Hepatocyte (in vitro differentiated cells): ENCODE measurements at regions not wholly inside any gene's neighbourhood (a gene's known extent, or its start where the extent isn't known, plus 50 kb on each side); places are given as distances from the start of the nearest gene placed in this dataset.
"Not testable (repeated sequence)": the region's sequence is repeated elsewhere in the genome, so short reads cannot be mapped to it uniquely, and the experiment has no call there.

Source experiments
- DNase-seq: peaks from one replicate; pipeline ENCODE4 v3.0.0-alpha.2; 2016; ENCODE audit warnings: low spot score
- H2AFZ ChIP-seq: fragments of 200-600 bp; sonication (generic); 2 replicates; pipeline ENCODE4 v1.6.0; 2016; ENCODE audit warnings: antibody characterized with exemption, mild to moderate bottlenecking
- H3K27ac ChIP-seq: fragments of 200-600 bp; sonication (generic); 2 replicates; pipeline ENCODE4 v1.5.1; 2016; ENCODE audit warnings: mild to moderate bottlenecking
- H3K27me3 ChIP-seq: fragments of 200-600 bp; sonication (generic); 2 replicates; pipeline ENCODE4 v1.6.1; 2016
- H3K36me3 ChIP-seq: fragments of 200-600 bp; sonication (generic); replicated peaks from 2 replicates; pipeline ENCODE4 v1.5.1; 2016; ENCODE audit warnings: low read depth; ENCODE audit not compliant: insufficient read depth
- H3K4me1 ChIP-seq: fragments of 200-600 bp; sonication (generic); 2 replicates; pipeline ENCODE4 v1.5.1; 2016; ENCODE audit warnings: mild to moderate bottlenecking, moderate library complexity; ENCODE audit not compliant: insufficient read depth
- H3K4me2 ChIP-seq: fragments of 200-600 bp; sonication (generic); 2 replicates; pipeline ENCODE4 v1.6.0; 2016
- H3K4me3 ChIP-seq: fragments of 200-600 bp; sonication (generic); 2 replicates; pipeline ENCODE4 v1.5.1; 2016; ENCODE audit warnings: mild to moderate bottlenecking
- H3K79me2 ChIP-seq: fragments of 200-600 bp; sonication (generic); 2 replicates; pipeline ENCODE4 v1.6.0; 2017; ENCODE audit warnings: mild to moderate bottlenecking
- H3K9me2 ChIP-seq: fragments of 200-600 bp; sonication (generic); replicated peaks from 2 replicates; pipeline ENCODE4 v1.6.0; 2017; ENCODE audit warnings: mild to moderate bottlenecking; ENCODE audit not compliant: insufficient read depth
- H3K9me3 ChIP-seq: fragments of 200-600 bp; sonication (generic); 2 replicates; pipeline ENCODE4 v1.5.1; 2016; ENCODE audit warnings: low read depth, mild to moderate bottlenecking
- H4K20me1 ChIP-seq: fragments of 200-600 bp; sonication (generic); 2 replicates; pipeline ENCODE4 v1.6.0; 2016; ENCODE audit warnings: mild to moderate bottlenecking; ENCODE audit not compliant: insufficient read depth, poor library complexity, severe bottlenecking
- CTCF ChIP-seq: fragments of 200-600 bp; sonication (generic); IDR thresholded peaks from 2 replicates; pipeline ENCODE4 v1.5.1; 2016; ENCODE audit warnings: antibody characterized with exemption, mild to moderate bottlenecking; ENCODE audit not compliant: poor library complexity
- EZH2 ChIP-seq: fragments of 200-600 bp; sonication (generic); IDR thresholded peaks from 2 replicates; pipeline ENCODE4 v1.6.1; 2016; ENCODE audit warnings: antibody characterized with exemption, mild to moderate bottlenecking, borderline replicate concordance
- EZH2phosphoT487 ChIP-seq: fragments of 200-600 bp; sonication (generic); IDR thresholded peaks from one replicate; pipeline ENCODE4 v1.6.1; 2018; ENCODE audit warnings: antibody characterized with exemption, mild to moderate bottlenecking, low read depth, moderate library complexity; ENCODE audit not compliant: unreplicated experiment, severe bottlenecking
- WGBS: methylation state at CpG from one replicate; pipeline ENCODE4 v1.1.6; 2016; ENCODE audit warnings: low lambda C conversion rate; ENCODE audit errors: missing lambda C conversion rate; 5-methylcytosine and 5-hydroxymethylcytosine counted together

GRCh38 chr6:125465332-125465731, 163.6 kb upstream of the HDDC2 start:
- H3K36me3 ChIP-seq, H3K9me3 ChIP-seq, H2AFZ ChIP-seq, H3K4me1 ChIP-seq, H3K79me2 ChIP-seq, H3K4me3 ChIP-seq, H3K27me3 ChIP-seq, DNase-seq, H3K4me2 ChIP-seq, H3K27ac ChIP-seq, H3K9me2 ChIP-seq, H4K20me1 ChIP-seq: not testable (repeated sequence)
- 96% methylated on average over 1 of the region's 1 CpG for WGBS

DNA sequence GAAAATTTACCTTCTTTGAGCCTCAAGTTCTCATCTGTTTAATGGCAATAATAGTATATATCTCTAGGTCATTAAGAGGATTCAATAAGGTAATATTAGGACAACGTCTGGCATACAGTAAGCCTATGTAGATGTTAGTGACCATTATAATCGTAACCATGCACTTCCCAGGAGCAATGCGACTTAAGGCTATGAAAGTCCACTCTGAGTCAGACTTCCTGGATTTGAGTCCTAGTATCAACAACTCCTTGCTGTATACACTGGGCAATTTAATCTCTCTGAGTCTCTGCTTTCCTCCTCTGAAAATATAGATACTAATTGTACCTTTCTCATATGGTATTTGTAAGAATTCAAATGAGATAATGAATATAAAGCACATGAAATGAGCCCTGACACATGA, 168.1 kb upstream of the HDDC2 start:
- H3K79me2 ChIP-seq, result no peaks in the 10 kb centered on the region
- no peaks in the 10 kb centered on the region for H3K9me2 ChIP-seq
- H3K4me2 ChIP-seq, result no peak overlapping the region
- no peaks in the 10 kb centered on the region for H4K20me1 ChIP-seq
- H3K4me3 ChIP-seq, result no peak overlapping the region
- H3K27ac ChIP-seq, result no peak overlapping the region
- H3K27me3 ChIP-seq, result no peaks in the 10 kb centered on the region
- TF ChIP-seq EZH2 (no peak), EZH2phosphoT487 (no peak), CTCF (no peak)
- no peak for DNase-seq
- no peaks in the 10 kb centered on the region for H3K9me3 ChIP-seq
- no peaks in the 10 kb centered on the region for H3K36me3 ChIP-seq
- H2AFZ ChIP-seq, result no peak overlapping the region
- WGBS, result 50% methylated on average over 3 of the region's 3 CpGs
- H3K4me1 ChIP-seq, result no peaks in the 10 kb centered on the region

- TF ChIP-seq CTCF (no peak), EZH2phosphoT487 (no peak), EZH2 (no peak)
- no peak overlapping the region for H2AFZ ChIP-seq
- H4K20me1 ChIP-seq, result no peaks in the 10 kb centered on the region
- H3K36me3 ChIP-seq, result no peaks in the 10 kb centered on the region
- no peak for DNase-seq
- H3K4me2 ChIP-seq, result no peak overlapping the region
- no peak overlapping the region for H3K27ac ChIP-seq
- no peaks in the 10 kb centered on the region for H3K79me2 ChIP-seq
- 80% methylated on average over 1 of the region's 1 CpG for WGBS
- no peaks in the 10 kb centered on the region for H3K4me1 ChIP-seq
- H3K9me3 ChIP-seq, result no peaks in the 10 kb centered on the region
- no peaks in the 10 kb centered on the region for H3K27me3 ChIP-seq
- no peak overlapping the region for H3K4me3 ChIP-seq
- H3K9me2 ChIP-seq, result no peaks in the 10 kb centered on the region
Observed at GRCh38 chr6:125471667-125472066, 169.9 kb upstream of the HDDC2 start.

DNA sequence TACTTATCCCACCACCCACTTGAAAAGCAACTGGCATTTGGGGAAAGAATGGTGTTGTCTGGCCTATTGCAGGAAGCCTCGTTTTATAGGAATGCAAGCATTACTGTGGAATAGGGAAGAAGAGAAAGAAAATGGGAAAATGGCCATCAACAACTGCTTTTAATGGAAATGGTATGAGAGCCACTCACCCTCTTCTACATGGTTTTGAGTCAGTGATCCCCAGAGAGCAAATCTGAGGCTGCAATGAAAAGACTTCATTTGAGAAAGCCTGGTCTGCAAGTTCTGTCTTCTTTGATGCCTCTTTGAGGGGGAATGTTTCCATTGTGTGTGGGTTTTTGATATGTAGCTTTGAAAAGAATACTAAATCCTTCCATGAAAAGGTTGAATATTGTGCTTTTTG, 172.3 kb upstream of the HDDC2 start:
- H3K36me3 ChIP-seq, result no peaks in the 10 kb centered on the region
- no peaks in the 10 kb centered on the region for H3K27me3 ChIP-seq
- no peak for DNase-seq
- H3K4me1 ChIP-seq, result no peaks in the 10 kb centered on the region
- no peak overlapping the region for H3K4me2 ChIP-seq
- no peak for TF ChIP-seq EZH2
- H2AFZ ChIP-seq, result no peak overlapping the region
- no peak overlapping the region for H3K4me3 ChIP-seq
- no peak overlapping the region for H3K27ac ChIP-seq
- H3K9me2 ChIP-seq, result no peaks in the 10 kb centered on the region
- H4K20me1 ChIP-seq, result no peaks in the 10 kb centered on the region
- 60% methylated on average over 1 of the region's 1 CpG for WGBS
- H3K9me3 ChIP-seq, result no peaks in the 10 kb centered on the region
- H3K79me2 ChIP-seq, result no peaks in the 10 kb centered on the region

- no peak overlapping the region for H3K4me2 ChIP-seq
- H3K27me3 ChIP-seq, result no peaks in the 10 kb centered on the region
- WGBS, result 86% methylated on average over 4 of the region's 4 CpGs
- no peaks in the 10 kb centered on the region for H3K9me3 ChIP-seq
- no peaks in the 10 kb centered on the region for H3K4me1 ChIP-seq
- no peak overlapping the region for H3K4me3 ChIP-seq
- H3K79me2 ChIP-seq, result no peaks in the 10 kb centered on the region
- no peak overlapping the region for H2AFZ ChIP-seq
- no peaks in the 10 kb centered on the region for H4K20me1 ChIP-seq
- no peak overlapping the region for H3K27ac ChIP-seq
- H3K36me3 ChIP-seq, result no peaks in the 10 kb centered on the region
- no peak for DNase-seq
- no peaks in the 10 kb centered on the region for H3K9me2 ChIP-seq
- no peak for TF ChIP-seq EZH2
Observed at GRCh38 chr6:125477156-125477555, 175.4 kb upstream of the HDDC2 start.
